Common myeloid progenitor, CD34-positive (primary cell): ENCODE measurements at regions not wholly inside any gene's neighbourhood (a gene's known extent, or its start where the extent isn't known, plus 50 kb on each side); places are given as distances from the start of the nearest gene placed in this dataset.
"Not testable (repeated sequence)": the region's sequence is repeated elsewhere in the genome, so short reads cannot be mapped to it uniquely, and the experiment has no call there.

Experiments
- CTCF ChIA-PET: fragments of 350-600 bp; sonication (Branson Sonifier 250); formaldehyde crosslinking; loops from one replicate; lab custom pipeline; 2021; ENCODE audit warnings: antibody characterized with exemption; lab: Charles Lee
- POLR2A ChIA-PET: fragments of 350-600 bp; sonication (Branson Sonifier 250); formaldehyde crosslinking; loops from one replicate; lab custom pipeline; 2021; ENCODE audit warnings: antibody characterized with exemption; lab: Charles Lee
- DNase-seq, 3 donors: peaks; one replicate each; pipeline versions ENCODE4 v3.0.0 to v3.0.0-alpha.2; 2013
- H3K27ac ChIP-seq, 2 experiments: 1 replicate in 1 of 2; 2 replicates in 1 of 2; pipeline ENCODE4 v1.7.0; 2013; ENCODE audit warnings: inconsistent platforms in 2 of 2, low read length in 2 of 2, mild to moderate bottlenecking in 2 of 2, low read depth in 1 of 2, moderate library complexity in 1 of 2; ENCODE audit not compliant: severe bottlenecking in 2 of 2, insufficient read depth in 1 of 2, poor library complexity in 1 of 2
- H3K27me3 ChIP-seq, 5 experiments: replicated peaks in 2 of 5; 1 replicate in 3 of 5; 2 replicates in 2 of 5; pipeline versions ENCODE4 v1.6.1 to v1.7.0; 2013; ENCODE audit warnings: low read length in 4 of 5, mild to moderate bottlenecking in 2 of 5, moderate library complexity in 2 of 5, inconsistent platforms in 1 of 5; ENCODE audit not compliant: insufficient read depth in 5 of 5, control insufficient read depth in 4 of 5
- H3K36me3 ChIP-seq, 4 experiments: 1 replicate in 2 of 4; 2 replicates in 2 of 4; pipeline versions ENCODE4 v1.6.1 to v1.7.0; 2013; ENCODE audit warnings: low read length in 3 of 4, control low read depth in 1 of 4, mild to moderate bottlenecking in 1 of 4; ENCODE audit not compliant: control insufficient read depth in 4 of 4, insufficient read depth in 4 of 4
- H3K4me1 ChIP-seq, 4 experiments: 1 replicate in 3 of 4; 2 replicates in 1 of 4; pipeline versions ENCODE4 v1.6.1 to v1.7.1; 2013; ENCODE audit warnings: low read length in 3 of 4, mild to moderate bottlenecking in 3 of 4, control low read depth in 1 of 4, inconsistent platforms in 1 of 4, moderate library complexity in 1 of 4; ENCODE audit not compliant: control insufficient read depth in 4 of 4, insufficient read depth in 4 of 4; ENCODE audit errors: control extremely low read depth in 1 of 4
- H3K4me3 ChIP-seq, 7 experiments: 1 replicate in 4 of 7; 2 replicates in 3 of 7; pipeline versions ENCODE4 v1.5.1 to v1.7.0; 2013; ENCODE audit warnings: mild to moderate bottlenecking in 7 of 7, low read length in 6 of 7, moderate library complexity in 6 of 7, inconsistent platforms in 2 of 7, low read depth in 2 of 7, control low read depth in 1 of 7; ENCODE audit not compliant: insufficient read depth in 4 of 7, control insufficient read depth in 1 of 7; ENCODE audit errors: extremely low read depth in 1 of 7
- H3K9me3 ChIP-seq, 5 experiments: 1 replicate in 4 of 5; 2 replicates in 1 of 5; pipeline versions ENCODE4 v1.6.1 to v1.7.1; 2013; ENCODE audit warnings: low read length in 4 of 5, mild to moderate bottlenecking in 2 of 5, inconsistent platforms in 1 of 5, low read depth in 1 of 5, moderate library complexity in 1 of 5; ENCODE audit not compliant: control insufficient read depth in 4 of 5, insufficient read depth in 2 of 5; ENCODE audit errors: control extremely low read depth in 1 of 5
- WGBS: methylation state at CpG from one replicate; pipeline ENCODE4 v1.1.5; 2013; ENCODE audit not compliant: insufficient coverage; 5-methylcytosine and 5-hydroxymethylcytosine counted together

- no peak overlapping the region for H3K4me3 ChIP-seq
- ChIA-PET CTCF (no interaction called here), POLR2A (no interaction called here)
- DNase-seq = no peak
- no peak overlapping the region for H3K27ac ChIP-seq
- H3K4me1 ChIP-seq = no peaks in the 10 kb centered on the region
- H3K27me3 ChIP-seq = no peaks in the 10 kb centered on the region
- no peaks in the 10 kb centered on the region for H3K36me3 ChIP-seq
- H3K9me3 ChIP-seq = no peaks in the 10 kb centered on the region
- WGBS = 59% methylated on average over 5 of the region's 6 CpGs
These were observed 75.1 kb upstream of the GNG12 start for GRCh38 chr1:67908250-67908936.

DNA sequence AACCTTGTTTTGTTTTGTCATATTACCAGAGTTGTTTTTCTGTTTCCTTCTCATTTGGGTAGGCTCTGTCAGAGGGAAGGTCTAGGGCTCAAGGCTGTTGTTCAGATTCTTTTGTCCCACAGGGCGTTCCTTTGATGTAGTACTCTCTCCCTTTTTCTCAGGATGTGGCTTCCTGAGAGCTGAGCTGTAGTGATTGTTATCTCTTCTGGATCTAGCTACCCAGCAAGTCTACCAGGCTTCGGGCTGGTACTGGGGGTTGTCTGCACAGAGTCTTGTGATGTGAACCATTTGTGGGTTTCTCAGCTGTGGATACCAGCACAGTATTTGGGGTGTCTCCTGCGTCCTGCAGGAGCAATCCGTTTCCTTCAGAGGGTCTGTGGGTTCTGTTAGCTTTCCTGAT, 74.2 kb upstream of the GNG12 start:
- H3K4me1 ChIP-seq, H3K36me3 ChIP-seq, H3K4me3 ChIP-seq, DNase-seq, H3K9me3 ChIP-seq, H3K27me3 ChIP-seq, POLR2A ChIA-PET, CTCF ChIA-PET, H3K27ac ChIP-seq: not testable (repeated sequence)
- WGBS = 81% methylated on average over 2 of the region's 4 CpGs

GRCh38 chr1:67906015-67906414, 72.7 kb upstream of the GNG12 start:
- H3K4me3 ChIP-seq, H3K27ac ChIP-seq, H3K9me3 ChIP-seq, POLR2A ChIA-PET, H3K36me3 ChIP-seq, DNase-seq, CTCF ChIA-PET, H3K4me1 ChIP-seq, H3K27me3 ChIP-seq: not testable (repeated sequence)
- whole genome bisulfite sequencing = no CpG with 5 or more reads among the region's 2 CpGs

DNA sequence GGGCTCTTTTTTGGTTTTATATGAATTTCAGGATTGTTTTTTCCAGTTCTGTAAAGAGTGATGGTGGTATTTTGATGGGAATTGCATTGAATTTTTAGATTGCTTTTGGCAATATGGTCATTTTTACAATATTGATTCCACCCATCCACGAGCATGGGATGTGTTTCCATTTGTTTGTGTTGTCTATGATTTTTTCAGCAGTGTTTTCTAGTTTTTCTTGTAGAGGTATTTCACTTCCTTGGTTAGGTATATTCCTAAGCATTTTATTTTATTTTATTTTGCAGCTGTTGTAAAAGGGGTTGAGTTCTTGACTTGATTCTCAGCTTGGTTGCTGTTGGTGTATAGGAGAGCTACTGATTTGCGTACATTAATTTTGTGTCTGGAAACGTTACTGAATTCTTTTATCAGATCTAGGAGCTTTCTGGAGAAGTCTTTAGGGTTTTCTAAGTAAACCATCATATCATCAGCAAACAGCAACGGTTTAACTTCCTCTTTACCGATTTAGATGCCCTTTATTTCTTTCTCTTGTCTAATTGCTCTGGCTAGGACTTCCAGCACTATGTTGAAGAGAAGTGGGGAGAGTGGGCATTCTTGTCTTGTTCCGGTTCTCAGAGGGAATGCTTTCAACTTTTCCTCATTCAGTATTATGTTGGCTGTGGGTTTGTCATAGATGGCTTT, 69.4 kb upstream of the GNG12 start:
- H3K4me3 ChIP-seq, H3K9me3 ChIP-seq, CTCF ChIA-PET, H3K27me3 ChIP-seq, DNase-seq, H3K27ac ChIP-seq, POLR2A ChIA-PET, H3K36me3 ChIP-seq, H3K4me1 ChIP-seq: not testable (repeated sequence)
- WGBS = 100% methylated on average over 1 of the region's 6 CpGs

DNA sequence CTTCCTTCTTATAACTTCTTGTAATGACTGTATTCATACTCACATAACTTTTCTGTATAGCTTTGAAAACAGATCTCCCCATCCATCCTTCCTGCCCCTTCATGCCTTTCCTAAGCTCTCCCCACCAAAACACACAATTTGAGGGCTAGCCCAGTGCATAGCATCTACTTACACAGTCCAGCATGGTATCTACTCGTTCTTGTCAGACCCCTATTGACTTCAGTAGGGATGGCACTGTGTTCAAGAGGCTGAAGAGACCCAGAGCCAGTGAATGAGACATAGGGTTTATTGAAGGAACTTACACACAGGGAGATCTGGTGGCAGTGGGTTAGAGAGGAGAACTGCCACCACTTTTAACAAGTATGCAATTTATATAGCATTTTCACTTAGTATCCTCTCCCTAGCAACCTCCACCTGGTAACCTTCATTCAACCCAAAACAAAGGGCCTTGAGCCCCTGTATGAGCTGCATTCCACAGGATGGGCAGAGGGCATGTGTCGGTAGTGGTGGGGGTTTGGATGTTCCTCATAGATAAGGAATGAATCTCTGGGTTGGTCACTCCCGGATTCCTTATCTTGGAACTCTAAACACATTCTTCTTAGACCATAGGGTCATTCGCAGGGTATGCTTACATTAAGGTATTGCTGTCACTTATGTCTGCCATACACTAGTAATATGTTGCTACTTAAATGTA, 64.9 kb upstream of the GNG12 start:
- DNase-seq = no peak
- no peaks in the 10 kb centered on the region for H3K36me3 ChIP-seq
- ChIA-PET CTCF (no interaction called here), POLR2A (no interaction called here)
- peak overlapping the region in 1 of 2 experiments; percentile 19 for H3K27ac ChIP-seq
- H3K4me3 ChIP-seq = no peak overlapping the region
- whole genome bisulfite sequencing = 80% methylated on average over 1 of the region's 4 CpGs
- peaks cover 0 to 15% (median 10%) of the 10 kb centered on the region in 4 experiments for H3K4me1 ChIP-seq
- H3K9me3 ChIP-seq = no peaks in the 10 kb centered on the region
- no peaks in the 10 kb centered on the region for H3K27me3 ChIP-seq

DNA sequence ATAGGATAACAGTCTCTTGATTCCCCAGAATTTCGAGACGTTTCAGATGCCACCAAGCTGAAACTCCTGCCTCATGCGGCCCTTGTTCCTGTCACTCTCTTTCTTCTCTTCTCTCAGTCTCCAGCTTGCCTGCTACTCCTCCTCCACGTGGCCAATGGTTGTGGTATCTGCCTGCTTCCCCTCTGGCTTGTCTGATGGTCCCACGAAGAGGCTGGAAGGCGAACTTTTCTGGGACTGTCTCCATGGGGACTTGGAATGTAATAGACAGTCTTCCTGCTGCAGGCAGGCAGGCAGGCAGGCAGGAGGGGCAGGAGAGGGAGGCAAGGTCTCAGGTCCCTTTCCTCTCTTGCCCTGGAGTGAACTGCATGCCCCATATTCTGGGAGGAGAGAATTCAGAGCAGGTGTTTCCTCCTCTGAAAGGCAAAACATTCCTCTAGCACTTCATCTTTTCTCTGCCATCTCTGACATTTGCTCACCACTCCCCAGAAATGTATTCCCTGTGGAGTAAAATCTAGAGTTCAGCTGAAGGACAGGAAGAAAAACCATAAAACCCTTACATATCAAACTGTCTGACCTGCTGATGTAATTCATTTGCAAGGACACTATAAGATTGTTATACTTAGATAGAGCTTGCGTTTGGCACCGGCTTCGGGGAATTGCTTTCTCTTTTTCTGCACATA, 64.1 kb upstream of the GNG12 start:
- DNase-seq = no peak
- no peaks in the 10 kb centered on the region for H3K27me3 ChIP-seq
- H3K4me1 ChIP-seq = peaks cover 0 to 15% (median 10%) of the 10 kb centered on the region in 4 experiments
- POLR2A ChIA-PET = no interaction called here
- H3K9me3 ChIP-seq = no peaks in the 10 kb centered on the region
- H3K36me3 ChIP-seq = no peaks in the 10 kb centered on the region
- peak overlapping the region in 1 of 7 experiments; percentile 15 for H3K4me3 ChIP-seq
- CTCF ChIA-PET = interaction anchor here (1.2 kb wide), 1 partner anchor 38 kb away, joined by 3 read pairs; no protein-coding TSS in a partner anchor
- peak overlapping the region in 1 of 2 experiments; percentile 19 for H3K27ac ChIP-seq
- 64% methylated on average over 8 of the region's 9 CpGs for WGBS
